Heart right ventricle (tissue), 16 donors: ENCODE measurements at regions not wholly inside any gene's neighbourhood (a gene's known extent, or its start where the extent isn't known, plus 50 kb on each side); places are given as distances from the start of the nearest gene placed in this dataset.
"Not testable (repeated sequence)": the region's sequence is repeated elsewhere in the genome, so short reads cannot be mapped to it uniquely, and the experiment has no call there.

ENCODE experiments used
- ATAC-seq, 8 donors: fragments of 200-7000 bp; cut with Tn5 transposase; one replicate each; pipeline ENCODE4 v1.9.1; 2020; ENCODE audit warnings: mild to moderate bottlenecking in 8 of 8, moderate library complexity in 8 of 8, moderate number of reproducible peaks in 1 of 8
- DNase-seq, 2 donors: peaks; one replicate each; pipeline ENCODE4 v3.0.0-alpha.2; 2020
- H3K27ac ChIP-seq, 10 donors: fragments of 200-600 bp; sonication (generic) in 2 of 10; one replicate each; pipeline versions ENCODE4 v1.5.0 to v1.8.0; 2020 to 2022; ENCODE audit warnings: mild to moderate bottlenecking in 3 of 10
- H3K27me3 ChIP-seq, 7 donors: fragments of 200-600 bp; one replicate each; pipeline ENCODE4 v1.8.0; 2021 to 2022; ENCODE audit warnings: mild to moderate bottlenecking in 2 of 7
- H3K36me3 ChIP-seq, 9 donors: fragments of 200-600 bp; sonication (generic) in 1 of 9; one replicate each; pipeline versions ENCODE4 v1.5.0 to v1.8.0; 2020 to 2022; ENCODE audit warnings: mild to moderate bottlenecking in 2 of 9
- H3K4me1 ChIP-seq, 9 donors: fragments of 200-600 bp; sonication (generic) in 1 of 9; one replicate each; pipeline versions ENCODE4 v1.5.0 to v1.8.0; 2020 to 2022; ENCODE audit warnings: mild to moderate bottlenecking in 4 of 9
- H3K4me3 ChIP-seq, 10 donors: fragments of 200-600 bp; sonication (generic) in 2 of 10; one replicate each; pipeline versions ENCODE4 v1.5.0 to v1.8.0; 2020 to 2022; ENCODE audit warnings: mild to moderate bottlenecking in 7 of 10, moderate library complexity in 2 of 10
- H3K9me3 ChIP-seq, 11 donors: fragments of 200-600 bp in 10 of 11; sonication (generic) in 2 of 11; one replicate each; pipeline versions ENCODE4 v1.5.0 to v1.8.0; 2013 to 2022; ENCODE audit warnings: mild to moderate bottlenecking in 2 of 11, control low read depth in 1 of 11, moderate library complexity in 1 of 11
- WGBS, 2 donors: extraction: QIAGEN DNeasy Blood & Tissue Kit; methylation state at CpG; one replicate each; pipeline ENCODE4 v1.1.7; 2013; ENCODE audit warnings: inconsistent platforms in 1 of 2; 5-methylcytosine and 5-hydroxymethylcytosine counted together
- intact Hi-C, 10 donors: fragments of 100-400 bp; cut with DNase I; formaldehyde crosslinking; loops; one replicate each; pipeline versions ENCODE4 v1.11.1 to v1.14.2; 2022
- TF ChIP-seq, protein P1 (sequence below), 9 donors: fragments of 200-600 bp; sonication (generic) in 2 of 9; IDR thresholded peaks; one replicate each; pipeline versions ENCODE4 v1.5.0 to v1.8.0; 2021 to 2022; ENCODE audit warnings: antibody characterized with exemption in 9 of 9, mild to moderate bottlenecking in 5 of 9, moderate library complexity in 1 of 9
- donor health status: Arrhythmogenic right ventricular cardiomyopathy.
- donor health status: ischemic (EF 13 %, LVEDD 7.1; RV severe dilation, severe dysfunction).
- donor health status: healthy with polysubstance abuse.
- donor health status: DM: no; HTN: yes; CAD: no.
- donor health status: DM: no; HTN: no; CAD: no.
- donor health status: ischemic (EF 25% LVEDD 6.9; RV normal size, moderate dysfunction).
- donor health status: ischemic (EF 25% LVEDD 5.7; RV mildly dilated, moderate dysfunction).
- donor health status: healthy.
- donor health status: DM: yes; HTN: yes; CAD: no.
- donor health status: Ischemic cardiomyopathy.
- donor health status: ischemic (EF 35%, LVEDD 5.7; RV mildly dilated, moderate dysfunction).
- donor health status: nonischemic (EF 11% LVEDD 7.7; RV severe dilation, severe dysfunction).
- donor health status: DM: yes; HTN: yes; CAD: no.
- donor health status: PGD.
- donor health status: ischemic (EF 29% LVEDD 5.4; RV normal size, mild dysfunction).
- donor health status: nonischemic (EF 23%, LVEDD 6.1; RV moderate dilation, normal function).

DNA sequence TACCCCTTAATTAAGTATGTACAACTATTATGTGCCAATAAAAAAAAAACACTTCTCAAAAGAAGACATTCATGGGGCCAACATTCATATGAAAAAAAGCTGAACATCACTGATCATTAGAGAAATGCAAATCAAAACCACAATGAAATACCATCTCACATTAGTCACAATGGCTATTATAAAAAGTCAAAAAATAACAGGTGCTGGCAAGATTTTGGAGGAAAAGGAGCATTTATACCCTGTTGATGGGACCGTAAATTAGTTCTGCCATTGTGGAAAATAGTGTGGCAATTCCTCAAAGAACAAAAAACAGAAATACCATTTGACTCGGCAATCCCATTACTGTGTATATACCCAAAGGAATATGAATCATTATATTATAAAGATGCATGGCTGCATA is 229.9 kb downstream of the PAPSS1 start:
- Histone ChIP-seq H3K27me3 (no peaks in the 10 kb centered on the region), H3K36me3 (no peaks in the 10 kb centered on the region), H3K27ac (no peak overlapping the region), H3K9me3 (peaks cover 0 to 5% (median 3%) of the 10 kb centered on the region in 11 donors), H3K4me1 (no peaks in the 10 kb centered on the region), H3K4me3 (no peak overlapping the region)
- no peak for ATAC-seq
- TF ChIP-seq, protein P1, sequence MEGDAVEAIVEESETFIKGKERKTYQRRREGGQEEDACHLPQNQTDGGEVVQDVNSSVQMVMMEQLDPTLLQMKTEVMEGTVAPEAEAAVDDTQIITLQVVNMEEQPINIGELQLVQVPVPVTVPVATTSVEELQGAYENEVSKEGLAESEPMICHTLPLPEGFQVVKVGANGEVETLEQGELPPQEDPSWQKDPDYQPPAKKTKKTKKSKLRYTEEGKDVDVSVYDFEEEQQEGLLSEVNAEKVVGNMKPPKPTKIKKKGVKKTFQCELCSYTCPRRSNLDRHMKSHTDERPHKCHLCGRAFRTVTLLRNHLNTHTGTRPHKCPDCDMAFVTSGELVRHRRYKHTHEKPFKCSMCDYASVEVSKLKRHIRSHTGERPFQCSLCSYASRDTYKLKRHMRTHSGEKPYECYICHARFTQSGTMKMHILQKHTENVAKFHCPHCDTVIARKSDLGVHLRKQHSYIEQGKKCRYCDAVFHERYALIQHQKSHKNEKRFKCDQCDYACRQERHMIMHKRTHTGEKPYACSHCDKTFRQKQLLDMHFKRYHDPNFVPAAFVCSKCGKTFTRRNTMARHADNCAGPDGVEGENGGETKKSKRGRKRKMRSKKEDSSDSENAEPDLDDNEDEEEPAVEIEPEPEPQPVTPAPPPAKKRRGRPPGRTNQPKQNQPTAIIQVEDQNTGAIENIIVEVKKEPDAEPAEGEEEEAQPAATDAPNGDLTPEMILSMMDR (IDR thresholded peaks at IDR 0.05): no peak
- DNase-seq: no peak
- WGBS, 2 donors: 88 to 94% methylated on average over 2 of the region's 2 CpGs
- intact Hi-C loops: no loop called here

DNA sequence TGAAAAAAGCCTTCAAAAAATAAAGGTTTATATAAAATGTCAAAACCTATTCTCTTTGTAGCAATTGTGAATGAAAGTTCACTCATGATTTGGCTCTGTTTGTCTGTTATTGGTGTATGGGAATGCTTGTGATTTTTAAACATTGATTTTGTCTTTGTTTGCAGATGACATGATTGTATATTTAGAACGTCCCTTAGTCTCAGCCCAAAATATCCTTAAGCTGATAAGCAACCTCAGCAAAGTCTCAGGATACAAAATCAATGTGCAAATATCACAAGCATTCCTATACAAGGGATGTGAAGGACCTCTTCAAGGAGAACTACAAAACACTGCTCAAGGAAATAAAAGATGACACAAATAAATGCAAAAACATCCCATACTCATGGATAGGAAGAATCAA is 236.4 kb downstream of the PAPSS1 start:
- DNase-seq, H3K27ac ChIP-seq, H3K27me3 ChIP-seq, H3K36me3 ChIP-seq, intact Hi-C loops, H3K4me1 ChIP-seq, H3K4me3 ChIP-seq, ATAC-seq: not testable (repeated sequence)
- H3K9me3 ChIP-seq: peaks cover 0 to 55% (median 9%) of the 10 kb centered on the region in 11 donors
- WGBS, 2 donors: 34 to 42% methylated on average over 1 of the region's 1 CpG

DNA sequence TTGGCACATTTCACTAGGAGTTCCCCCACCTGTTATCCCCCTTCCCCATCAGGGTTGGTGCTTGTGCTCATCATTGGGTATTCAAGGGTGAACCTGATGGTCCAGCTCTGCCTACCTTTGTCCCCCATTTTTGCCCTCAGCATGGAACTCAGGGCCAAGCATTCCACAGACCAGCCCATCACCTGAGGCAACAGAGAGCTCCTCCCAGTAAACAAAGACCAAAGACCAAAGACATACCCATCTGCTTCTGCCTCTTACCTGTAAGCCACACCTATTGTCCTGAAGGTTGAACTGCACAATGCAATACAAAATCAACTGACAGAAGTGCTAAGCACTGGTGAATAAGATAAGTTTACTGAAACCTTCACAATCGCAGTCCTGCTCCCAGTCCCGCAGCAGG is 237.5 kb downstream of the PAPSS1 start:
- 95 to 98% methylated on average over 2 of the region's 2 CpGs for WGBS, 2 donors
- no peaks in the 10 kb centered on the region for H3K27me3 ChIP-seq
- no peaks in the 10 kb centered on the region for H3K36me3 ChIP-seq
- H3K27ac ChIP-seq: no peak overlapping the region
- H3K4me3 ChIP-seq: no peak overlapping the region
- peaks cover 0 to 59% (median 9%) of the 10 kb centered on the region in 11 donors for H3K9me3 ChIP-seq
- TF ChIP-seq, protein P1 (IDR thresholded peaks at IDR 0.05): no peak
- H3K4me1 ChIP-seq: no peaks in the 10 kb centered on the region
- intact Hi-C loops: no loop called here
- DNase-seq: no peak
- no peak for ATAC-seq

DNA sequence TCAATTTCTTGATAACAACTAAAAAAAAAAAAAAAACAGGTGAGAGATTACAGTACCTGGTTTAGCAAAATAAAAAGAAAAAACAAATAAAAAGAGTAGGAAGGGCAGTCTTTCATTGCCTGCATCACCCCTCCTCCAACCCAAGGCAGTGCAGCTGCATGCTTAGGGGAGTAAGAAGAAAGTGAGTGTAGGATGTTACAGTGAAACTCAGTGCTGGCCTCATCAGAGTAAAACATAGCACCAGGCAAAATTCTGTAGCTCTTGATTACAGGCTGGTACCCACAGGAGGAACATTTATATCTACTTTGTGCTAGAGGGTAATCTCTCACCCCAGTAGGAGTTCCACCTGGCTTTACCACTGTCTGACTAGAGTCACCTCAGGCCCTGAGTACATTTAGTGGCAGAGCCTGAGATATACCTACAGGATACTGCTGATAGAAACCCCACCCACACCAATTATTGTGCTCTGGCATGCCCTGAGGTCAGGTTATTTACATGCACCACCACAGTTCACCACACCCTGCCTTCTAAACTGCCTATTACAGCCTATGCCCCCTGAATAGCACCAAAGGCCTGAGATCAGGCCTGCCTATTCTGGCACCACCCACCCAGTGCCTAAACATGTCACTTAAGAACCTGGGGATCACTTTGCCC is 241.6 kb downstream of the PAPSS1 start:
- no peaks in the 10 kb centered on the region for H3K27me3 ChIP-seq
- H3K27ac ChIP-seq: no peak overlapping the region
- intact Hi-C loops: no loop called here
- DNase-seq (no peak), ATAC-seq (no peak)
- TF ChIP-seq, protein P1 (IDR thresholded peaks at IDR 0.05): no peak
- H3K9me3 ChIP-seq: peaks cover 0 to 45% (median 5%) of the 10 kb centered on the region in 11 donors
- H3K36me3 ChIP-seq: no peaks in the 10 kb centered on the region
- no peak overlapping the region for H3K4me3 ChIP-seq
- H3K4me1 ChIP-seq: no peaks in the 10 kb centered on the region

DNA sequence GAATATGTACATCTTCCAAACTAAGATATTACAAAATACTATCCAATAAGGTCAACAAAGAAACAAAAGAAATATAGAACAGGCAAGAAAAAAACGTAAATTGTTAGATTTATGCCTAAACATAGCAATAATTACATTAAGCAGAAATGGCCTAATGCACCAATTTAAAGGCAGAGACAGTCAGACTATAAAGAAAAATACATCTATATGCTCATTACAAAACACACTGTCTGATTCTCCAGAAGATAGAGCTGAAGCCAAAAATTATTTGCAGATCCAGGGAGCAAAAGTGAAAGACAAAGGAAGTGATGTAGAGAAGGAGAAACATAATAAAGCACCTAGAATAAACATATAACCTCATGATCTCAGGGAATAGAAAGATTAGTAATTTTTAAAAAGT is 246.9 kb downstream of the PAPSS1 start:
- H3K36me3 ChIP-seq: no peaks in the 10 kb centered on the region
- H3K9me3 ChIP-seq: no peaks in the 10 kb centered on the region
- H3K4me1 ChIP-seq: no peaks in the 10 kb centered on the region
- intact Hi-C loops: no loop called here
- ATAC-seq (no peak), DNase-seq (no peak)
- no peak overlapping the region for H3K27ac ChIP-seq
- TF ChIP-seq, protein P1 (IDR thresholded peaks at IDR 0.05): no peak
- H3K4me3 ChIP-seq: no peak overlapping the region
- WGBS, 2 donors: 19 to 24% methylated on average over 1 of the region's 1 CpG
- H3K27me3 ChIP-seq: no peaks in the 10 kb centered on the region
